ENCODE measurements at regions not wholly inside any gene's neighbourhood (a gene's known extent, or its start where the extent isn't known, plus 50 kb on each side); places are given as distances from the start of the nearest gene placed in this dataset.

GRCh38 chr6:28775405-28776129 lies 148.2 kb downstream of the TRIM27 start:
- TF ChIP-seq, protein P1, sequence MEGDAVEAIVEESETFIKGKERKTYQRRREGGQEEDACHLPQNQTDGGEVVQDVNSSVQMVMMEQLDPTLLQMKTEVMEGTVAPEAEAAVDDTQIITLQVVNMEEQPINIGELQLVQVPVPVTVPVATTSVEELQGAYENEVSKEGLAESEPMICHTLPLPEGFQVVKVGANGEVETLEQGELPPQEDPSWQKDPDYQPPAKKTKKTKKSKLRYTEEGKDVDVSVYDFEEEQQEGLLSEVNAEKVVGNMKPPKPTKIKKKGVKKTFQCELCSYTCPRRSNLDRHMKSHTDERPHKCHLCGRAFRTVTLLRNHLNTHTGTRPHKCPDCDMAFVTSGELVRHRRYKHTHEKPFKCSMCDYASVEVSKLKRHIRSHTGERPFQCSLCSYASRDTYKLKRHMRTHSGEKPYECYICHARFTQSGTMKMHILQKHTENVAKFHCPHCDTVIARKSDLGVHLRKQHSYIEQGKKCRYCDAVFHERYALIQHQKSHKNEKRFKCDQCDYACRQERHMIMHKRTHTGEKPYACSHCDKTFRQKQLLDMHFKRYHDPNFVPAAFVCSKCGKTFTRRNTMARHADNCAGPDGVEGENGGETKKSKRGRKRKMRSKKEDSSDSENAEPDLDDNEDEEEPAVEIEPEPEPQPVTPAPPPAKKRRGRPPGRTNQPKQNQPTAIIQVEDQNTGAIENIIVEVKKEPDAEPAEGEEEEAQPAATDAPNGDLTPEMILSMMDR (IDR thresholded peaks at IDR 0.05; ENCODE audit: low read length) = no peak
- TF ChIP-seq EZH2phosphoT487 (IDR thresholded peaks at IDR 0.05; ENCODE audit: low read length) = no peak
- TF ChIP-seq EZH2 (optimal IDR thresholded peaks at IDR 0.05; ENCODE audit: low read depth, low read length) = no peak
